ENCODE measurements at regions not wholly inside any gene's neighbourhood (a gene's known extent, or its start where the extent isn't known, plus 50 kb on each side); places are given as distances from the start of the nearest gene placed in this dataset.

DNA sequence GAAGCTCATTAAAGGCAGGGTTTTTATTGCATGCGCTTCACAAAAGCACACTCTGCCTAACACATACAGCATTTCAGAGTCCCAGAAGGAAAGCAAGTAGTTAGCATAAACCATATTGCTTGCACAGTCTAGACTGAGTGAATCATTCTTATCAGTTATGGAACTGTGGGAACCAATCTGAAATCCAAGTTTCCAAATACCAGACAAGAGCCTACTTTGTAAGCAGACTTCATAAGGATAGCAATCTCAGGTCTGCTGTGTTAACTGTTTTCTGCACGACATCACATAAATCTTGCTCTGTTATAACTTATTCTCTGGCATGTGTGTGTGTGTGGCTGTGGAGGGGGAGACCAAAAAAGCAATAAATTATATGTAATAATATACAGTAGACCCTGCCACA lies 608.1 kb upstream of the REG3G start:
- Histone ChIP-seq H3K27ac (replicated peaks) (no peak overlapping the region), H3K4me3 (replicated peaks; ENCODE audit: insufficient read depth, low read length) (no peak overlapping the region), H3K27me3 (ENCODE audit: insufficient read depth, poor library complexity, severe bottlenecking) (no peaks in the 10 kb centered on the region)
- DNase-seq (ENCODE audit: low read depth in 1 of 2, low spot score in 1 of 2) = no peak
- TF ChIP-seq SPI1 (IDR thresholded peaks at IDR 0.05; ENCODE audit: borderline replicate concordance, low read depth) (no peak), CTCF (IDR thresholded peaks at IDR 0.05; ENCODE audit: insufficient read depth, low read length) (no peak), GABPA (IDR thresholded peaks at IDR 0.05; ENCODE audit: low read depth) (no peak), REST (IDR thresholded peaks at IDR 0.05; ENCODE audit: insufficient replicate concordance, low read depth) (no peak), POLR2AphosphoS5 (IDR thresholded peaks at IDR 0.05; ENCODE audit: low read depth) (no peak)

DNA sequence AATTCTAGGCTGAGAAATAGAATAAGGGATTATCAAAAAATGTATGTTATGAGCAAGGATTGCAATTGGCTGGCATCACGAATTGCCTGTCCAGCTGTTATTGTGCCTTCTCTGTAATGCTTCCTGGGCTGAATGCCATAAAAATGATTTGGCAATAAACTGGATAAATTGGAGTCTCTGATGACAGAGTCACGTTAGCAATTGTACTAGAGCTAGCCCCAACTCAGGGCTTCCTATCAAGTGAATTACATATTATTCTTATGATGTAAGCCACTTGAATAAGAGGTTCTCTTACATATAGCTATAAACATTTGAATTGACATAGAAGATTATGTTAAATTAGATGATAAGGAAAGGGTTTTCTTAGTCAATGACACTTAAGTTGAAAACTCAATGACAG lies 607.5 kb upstream of the REG3G start:
- H3K27me3 ChIP-seq (ENCODE audit: insufficient read depth, poor library complexity, severe bottlenecking) = no peaks in the 10 kb centered on the region
- no peak overlapping the region for H3K27ac ChIP-seq (replicated peaks)
- no peak for DNase-seq (ENCODE audit: low read depth in 1 of 2, low spot score in 1 of 2)
- TF ChIP-seq CTCF (IDR thresholded peaks at IDR 0.05; ENCODE audit: insufficient read depth, low read length) (no peak), REST (IDR thresholded peaks at IDR 0.05; ENCODE audit: insufficient replicate concordance, low read depth) (no peak), SPI1 (IDR thresholded peaks at IDR 0.05; ENCODE audit: borderline replicate concordance, low read depth) (no peak), POLR2AphosphoS5 (IDR thresholded peaks at IDR 0.05; ENCODE audit: low read depth) (no peak), GABPA (IDR thresholded peaks at IDR 0.05; ENCODE audit: low read depth) (no peak)
- no peak overlapping the region for H3K4me3 ChIP-seq (replicated peaks; ENCODE audit: insufficient read depth, low read length)

DNA sequence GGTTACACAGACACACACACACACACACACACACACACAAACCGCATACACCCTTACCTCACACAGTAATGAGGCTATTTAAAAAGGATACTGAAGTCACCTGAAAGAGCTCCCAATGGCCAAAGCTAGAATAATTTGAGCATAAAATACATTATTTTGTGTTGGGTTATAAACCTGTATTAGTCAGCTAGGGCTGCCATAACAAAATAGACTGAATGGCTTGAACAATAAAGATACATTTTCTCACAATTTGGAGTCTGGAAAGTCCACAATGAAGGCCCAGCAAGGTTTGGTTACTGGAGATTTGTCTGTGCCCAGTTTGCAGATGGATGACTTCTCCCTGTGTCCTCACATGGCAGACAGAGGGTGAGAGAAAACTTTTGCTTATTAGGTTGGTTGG lies 605.4 kb upstream of the REG3G start:
- no peaks in the 10 kb centered on the region for H3K27me3 ChIP-seq (ENCODE audit: insufficient read depth, poor library complexity, severe bottlenecking)
- no peak overlapping the region for H3K4me3 ChIP-seq (replicated peaks; ENCODE audit: insufficient read depth, low read length)
- no peak for DNase-seq (ENCODE audit: low read depth in 1 of 2, low spot score in 1 of 2)
- no peak for TF ChIP-seq GABPA (IDR thresholded peaks at IDR 0.05; ENCODE audit: low read depth)
- H3K27ac ChIP-seq (replicated peaks) = no peak overlapping the region

DNA sequence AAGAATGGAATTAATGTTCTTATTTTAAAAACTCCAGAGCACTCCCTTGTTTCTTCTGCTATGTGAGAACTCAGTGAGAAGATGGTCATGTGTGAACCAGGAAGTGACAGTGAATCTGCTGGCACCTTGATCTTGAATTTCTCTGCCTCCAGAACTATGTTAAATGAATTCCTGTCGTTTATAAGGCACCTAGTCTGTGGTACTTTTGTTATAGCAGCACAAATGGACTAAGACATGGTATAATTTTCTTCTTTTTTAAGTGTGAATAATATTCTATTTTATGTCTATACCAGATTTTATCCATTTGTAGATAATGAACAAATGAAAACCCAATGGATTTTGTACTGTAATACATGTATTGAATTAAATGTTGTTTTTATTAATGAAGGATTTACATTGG lies 601.9 kb upstream of the REG3G start:
- TF ChIP-seq GABPA (IDR thresholded peaks at IDR 0.05; ENCODE audit: low read depth) (no peak), POLR2AphosphoS5 (IDR thresholded peaks at IDR 0.05; ENCODE audit: low read depth) (no peak), SPI1 (IDR thresholded peaks at IDR 0.05; ENCODE audit: borderline replicate concordance, low read depth) (no peak), REST (IDR thresholded peaks at IDR 0.05; ENCODE audit: insufficient replicate concordance, low read depth) (no peak)
- no peaks in the 10 kb centered on the region for H3K27me3 ChIP-seq (ENCODE audit: insufficient read depth, poor library complexity, severe bottlenecking)
- DNase-seq (ENCODE audit: low read depth in 1 of 2, low spot score in 1 of 2) = no peak

More for the DNA sequence above, 601.9 kb upstream of the REG3G start:
- Histone ChIP-seq H3K4me3 (replicated peaks; ENCODE audit: insufficient read depth, low read length) (no peak overlapping the region), H3K27ac (replicated peaks) (no peak overlapping the region)
